GM12874 (cell line): ENCODE measurements at regions not wholly inside any gene's neighbourhood (a gene's known extent, or its start where the extent isn't known, plus 50 kb on each side); places are given as distances from the start of the nearest gene placed in this dataset.

ENCODE experiments used
- CTCF ChIP-seq: IDR thresholded peaks from 2 replicates; pipeline ENCODE4 v1.5.1; 2011; ENCODE audit warnings: low read depth, mild to moderate bottlenecking, control low read depth, low read length, moderate library complexity; ENCODE audit not compliant: insufficient read depth

GRCh38 chr9:80491086-80491696, 919.4 kb downstream of the TLE4 start:
- TF ChIP-seq CTCF, result no peak

GRCh38 chr9:80489329-80489728, 917.6 kb downstream of the TLE4 start:
- no peak for TF ChIP-seq CTCF

- TF ChIP-seq CTCF, result no peak
Measured at GRCh38 chr9:80485420-80486250, 913.9 kb downstream of the TLE4 start.

- no peak for TF ChIP-seq CTCF
Measured at GRCh38 chr9:80467632-80468031, 895.9 kb downstream of the TLE4 start.

- TF ChIP-seq CTCF, result no peak
Measured at GRCh38 chr9:80465556-80465955, 893.8 kb downstream of the TLE4 start.

- TF ChIP-seq CTCF, result no peak
Measured at GRCh38 chr9:80449513-80449912, 877.7 kb downstream of the TLE4 start.

- TF ChIP-seq CTCF, result no peak
Measured at GRCh38 chr9:80448996-80449395, 877.2 kb downstream of the TLE4 start.
